GM12873 (cell line): ENCODE measurements at regions not wholly inside any gene's neighbourhood (a gene's known extent, or its start where the extent isn't known, plus 50 kb on each side); places are given as distances from the start of the nearest gene placed in this dataset.

Experiments used
- CTCF ChIP-seq: IDR thresholded peaks from 2 replicates; pipeline ENCODE4 v1.5.1; 2012; ENCODE audit warnings: low read depth, mild to moderate bottlenecking, moderate library complexity, low read length, control low read depth; ENCODE audit not compliant: insufficient read depth; ENCODE audit errors: missing control alignments

- TF ChIP-seq CTCF, result no peak
These were observed 419.2 kb upstream of the CT83 start for GRCh38 chrX:116881961-116882360.

DNA sequence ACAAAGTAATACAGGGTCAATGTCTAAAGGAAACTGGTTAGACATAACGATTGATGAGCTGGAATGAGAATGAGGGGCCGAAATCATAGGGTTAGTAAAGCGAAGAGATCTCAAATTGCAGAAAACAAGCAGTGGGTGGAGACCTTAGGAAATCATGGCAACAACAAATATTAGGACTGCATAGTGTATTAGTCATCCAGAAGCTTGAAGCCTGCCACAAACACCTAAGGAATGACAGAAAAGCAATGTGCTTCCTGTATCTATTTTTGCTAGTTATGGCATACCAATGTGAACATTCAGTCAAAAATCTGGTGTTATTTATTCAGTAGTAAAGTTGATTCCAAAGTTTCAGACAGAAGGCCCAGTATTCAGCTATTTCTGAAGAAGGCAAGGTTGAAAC is 410.9 kb upstream of the CT83 start:
- no peak for TF ChIP-seq CTCF

GRCh38 chrX:116872931-116873330 is 410.2 kb upstream of the CT83 start:
- TF ChIP-seq CTCF, result no peak

GRCh38 chrX:116863029-116863428 is 400.3 kb upstream of the CT83 start:
- no peak for TF ChIP-seq CTCF

GRCh38 chrX:116862340-116862739 is 399.6 kb upstream of the CT83 start:
- no peak for TF ChIP-seq CTCF

- TF ChIP-seq CTCF, result no peak
These were observed 378.5 kb upstream of the CT83 start for GRCh38 chrX:116841290-116841689.

- no peak for TF ChIP-seq CTCF
These were observed 364.3 kb upstream of the CT83 start for GRCh38 chrX:116827063-116827462.
